ENCODE measurements at regions not wholly inside any gene's neighbourhood (a gene's known extent, or its start where the extent isn't known, plus 50 kb on each side); places are given as distances from the start of the nearest gene placed in this dataset.

DNA sequence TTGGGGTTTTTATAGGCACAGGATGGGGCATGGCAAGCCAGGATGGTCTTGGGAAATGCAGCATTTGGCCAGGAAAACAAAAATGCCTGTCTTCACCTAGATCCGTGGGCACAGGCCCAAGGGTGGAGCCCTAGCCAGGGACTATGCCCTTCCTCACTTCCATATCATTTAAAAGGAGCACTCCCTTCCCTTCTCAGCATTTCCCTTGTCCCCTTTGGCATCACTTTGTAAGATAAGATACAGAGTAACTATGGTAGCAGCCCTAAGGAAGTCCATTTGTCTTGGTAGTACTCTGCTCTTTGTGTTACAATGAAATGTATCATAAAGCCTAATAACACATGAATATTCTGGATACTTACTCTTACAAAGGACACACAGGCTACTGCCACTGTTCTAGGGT, 1092.6 kb upstream of the TENM4 start:
- TF ChIP-seq, protein P1, sequence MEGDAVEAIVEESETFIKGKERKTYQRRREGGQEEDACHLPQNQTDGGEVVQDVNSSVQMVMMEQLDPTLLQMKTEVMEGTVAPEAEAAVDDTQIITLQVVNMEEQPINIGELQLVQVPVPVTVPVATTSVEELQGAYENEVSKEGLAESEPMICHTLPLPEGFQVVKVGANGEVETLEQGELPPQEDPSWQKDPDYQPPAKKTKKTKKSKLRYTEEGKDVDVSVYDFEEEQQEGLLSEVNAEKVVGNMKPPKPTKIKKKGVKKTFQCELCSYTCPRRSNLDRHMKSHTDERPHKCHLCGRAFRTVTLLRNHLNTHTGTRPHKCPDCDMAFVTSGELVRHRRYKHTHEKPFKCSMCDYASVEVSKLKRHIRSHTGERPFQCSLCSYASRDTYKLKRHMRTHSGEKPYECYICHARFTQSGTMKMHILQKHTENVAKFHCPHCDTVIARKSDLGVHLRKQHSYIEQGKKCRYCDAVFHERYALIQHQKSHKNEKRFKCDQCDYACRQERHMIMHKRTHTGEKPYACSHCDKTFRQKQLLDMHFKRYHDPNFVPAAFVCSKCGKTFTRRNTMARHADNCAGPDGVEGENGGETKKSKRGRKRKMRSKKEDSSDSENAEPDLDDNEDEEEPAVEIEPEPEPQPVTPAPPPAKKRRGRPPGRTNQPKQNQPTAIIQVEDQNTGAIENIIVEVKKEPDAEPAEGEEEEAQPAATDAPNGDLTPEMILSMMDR (IDR thresholded peaks at IDR 0.05; ENCODE audit: low read depth, low read length, poor library complexity, severe bottlenecking), result no peak
- no peak for TF ChIP-seq EZH2phosphoT487 (IDR thresholded peaks at IDR 0.05; ENCODE audit: borderline replicate concordance, low read length)
